A673 (cell line): ENCODE measurements at regions not wholly inside any gene's neighbourhood (a gene's known extent, or its start where the extent isn't known, plus 50 kb on each side); places are given as distances from the start of the nearest gene placed in this dataset.

Source experiments
- CTCF ChIP-seq: fragments of 300-800, 200-600 bp; sonication (generic); conservative IDR thresholded peaks from 2 replicates; pipeline ENCODE4 v1.5.1; 2017; ENCODE audit warnings: low read depth, mild to moderate bottlenecking, antibody characterized with exemption, low read length, moderate library complexity, mixed read lengths
- EZH2 ChIP-seq: fragments of 200-600 bp; sonication (generic); IDR thresholded peaks from 2 replicates; pipeline ENCODE4 v1.6.1; 2017; ENCODE audit warnings: borderline replicate concordance, low read depth, mild to moderate bottlenecking, mixed read lengths, antibody characterized with exemption, low read length; ENCODE audit not compliant: poor library complexity, severe bottlenecking

GRCh38 chr11:72522186-72522585 is 87.9 kb upstream of the CLPB start:
- TF ChIP-seq CTCF: no peak
- TF ChIP-seq EZH2: no peak
